H7 (cell line): ENCODE measurements at regions not wholly inside any gene's neighbourhood (a gene's known extent, or its start where the extent isn't known, plus 50 kb on each side); places are given as distances from the start of the nearest gene placed in this dataset.
A peak's percentile ranks its signal among the peaks of the same experiment; 100 is the strongest.

Source experiments
- DNase-seq: peaks from one replicate; pipeline ENCODE4 v3.0.0; 2012
- H3K27me3 ChIP-seq: 2 replicates; pipeline ENCODE4 v1.6.0; 2011; ENCODE audit warnings: mild to moderate bottlenecking, low read length; ENCODE audit not compliant: control insufficient read depth, insufficient read depth
- H3K36me3 ChIP-seq: replicated peaks from 2 replicates; pipeline ENCODE4 v1.5.1; 2011; ENCODE audit warnings: low read length; ENCODE audit not compliant: control insufficient read depth, insufficient read depth
- H3K4me3 ChIP-seq: 2 replicates; pipeline ENCODE4 v1.5.1; 2011; ENCODE audit warnings: low read depth, mild to moderate bottlenecking, control low read depth, low read length, moderate library complexity; ENCODE audit not compliant: insufficient read depth

- DNase-seq = peak; percentile 68
- no peak overlapping the region for H3K4me3 ChIP-seq
- H3K36me3 ChIP-seq = no peaks in the 10 kb centered on the region
- H3K27me3 ChIP-seq = no peaks in the 10 kb centered on the region
Measured at GRCh38 chr18:8480506-8481328, 128.5 kb upstream of the RAB12 start.

GRCh38 chr18:8484951-8485350, 124.3 kb upstream of the RAB12 start:
- Histone ChIP-seq H3K36me3 (no peaks in the 10 kb centered on the region), H3K27me3 (no peaks in the 10 kb centered on the region), H3K4me3 (no peak overlapping the region)
- DNase-seq = no peak

- Histone ChIP-seq H3K27me3 (no peaks in the 10 kb centered on the region), H3K4me3 (no peak overlapping the region), H3K36me3 (no peaks in the 10 kb centered on the region)
- DNase-seq = no peak
Measured at GRCh38 chr18:8489761-8490160, 119.5 kb upstream of the RAB12 start.

GRCh38 chr18:8491516-8491915, 117.7 kb upstream of the RAB12 start:
- Histone ChIP-seq H3K4me3 (no peak overlapping the region), H3K36me3 (no peaks in the 10 kb centered on the region), H3K27me3 (no peaks in the 10 kb centered on the region)
- DNase-seq = no peak

GRCh38 chr18:8493141-8493540, 116.1 kb upstream of the RAB12 start:
- no peak overlapping the region for H3K4me3 ChIP-seq
- DNase-seq = no peak
- H3K36me3 ChIP-seq = no peaks in the 10 kb centered on the region
- H3K27me3 ChIP-seq = no peaks in the 10 kb centered on the region

- Histone ChIP-seq H3K27me3 (no peaks in the 10 kb centered on the region), H3K4me3 (no peak overlapping the region), H3K36me3 (no peaks in the 10 kb centered on the region)
- DNase-seq = no peak
Measured at GRCh38 chr18:8496186-8496585, 113.1 kb upstream of the RAB12 start.

- Histone ChIP-seq H3K4me3 (no peak overlapping the region), H3K27me3 (no peaks in the 10 kb centered on the region), H3K36me3 (no peaks in the 10 kb centered on the region)
- no peak for DNase-seq
Measured at GRCh38 chr18:8498905-8499304, 110.3 kb upstream of the RAB12 start.

GRCh38 chr18:8499810-8500675, 109.2 kb upstream of the RAB12 start:
- no peak overlapping the region for H3K4me3 ChIP-seq
- no peaks in the 10 kb centered on the region for H3K27me3 ChIP-seq
- H3K36me3 ChIP-seq = no peaks in the 10 kb centered on the region
- DNase-seq = no peak

- Histone ChIP-seq H3K27me3 (no peaks in the 10 kb centered on the region), H3K36me3 (no peaks in the 10 kb centered on the region), H3K4me3 (no peak overlapping the region)
- no peak for DNase-seq
Measured at GRCh38 chr18:8501044-8501443, 108.2 kb upstream of the RAB12 start.

- H3K4me3 ChIP-seq = no peak overlapping the region
- no peaks in the 10 kb centered on the region for H3K27me3 ChIP-seq
- no peaks in the 10 kb centered on the region for H3K36me3 ChIP-seq
- DNase-seq = no peak
Measured at GRCh38 chr18:8503248-8503647, 106.0 kb upstream of the RAB12 start.

GRCh38 chr18:8504424-8504823, 104.8 kb upstream of the RAB12 start:
- Histone ChIP-seq H3K4me3 (no peak overlapping the region), H3K36me3 (no peaks in the 10 kb centered on the region)
- no peak for DNase-seq

GRCh38 chr18:8504880-8505435, 104.3 kb upstream of the RAB12 start:
- Histone ChIP-seq H3K36me3 (no peaks in the 10 kb centered on the region), H3K4me3 (no peak overlapping the region), H3K27me3 (no peaks in the 10 kb centered on the region)
- no peak for DNase-seq

More at GRCh38 chr18:8504424-8504823, 104.8 kb upstream of the RAB12 start:
- H3K27me3 ChIP-seq = no peaks in the 10 kb centered on the region

GRCh38 chr18:8506251-8507049, 102.8 kb upstream of the RAB12 start:
- Histone ChIP-seq H3K4me3 (no peak overlapping the region), H3K27me3 (no peaks in the 10 kb centered on the region), H3K36me3 (no peaks in the 10 kb centered on the region)
- DNase-seq = no peak

GRCh38 chr18:8507361-8507760, 101.9 kb upstream of the RAB12 start:
- Histone ChIP-seq H3K4me3 (no peak overlapping the region), H3K36me3 (no peaks in the 10 kb centered on the region), H3K27me3 (no peaks in the 10 kb centered on the region)
- peak; percentile 66 for DNase-seq
